ENCODE measurements at regions not wholly inside any gene's neighbourhood (a gene's known extent, or its start where the extent isn't known, plus 50 kb on each side); places are given as distances from the start of the nearest gene placed in this dataset.

GRCh38 chr3:182470187-182470586, 323.1 kb upstream of the ATP11B start:
- no peak overlapping the region for H2AFZ ChIP-seq
- DNase-seq: no peak
- no peak overlapping the region for H3K4me2 ChIP-seq
- POLR2A ChIA-PET (ENCODE audit: unreplicated experiment): no interaction called here
- TF ChIP-seq EZH2 (IDR thresholded peaks at IDR 0.05; ENCODE audit: low read depth): no peak
- TF ChIP-seq CTCF (conservative IDR thresholded peaks at IDR 0.05): no peak
- no peak overlapping the region for H3K4me3 ChIP-seq
- no peaks in the 10 kb centered on the region for H3K27me3 ChIP-seq (ENCODE audit: insufficient read depth, low read depth)
- H3K4me1 ChIP-seq (replicated peaks; ENCODE audit: insufficient read depth): no peaks in the 10 kb centered on the region
- no peaks in the 10 kb centered on the region for H3K36me3 ChIP-seq (ENCODE audit: low read depth)
- H3F3A ChIP-seq (ENCODE audit: insufficient read depth, low read depth): no peaks in the 10 kb centered on the region
- intact Hi-C loops (cut with micrococcal nuclease; ENCODE audit: unreplicated experiment): no loop called here
- no TSS peak for BruUV-seq (replicated peaks)
- no peaks in the 10 kb centered on the region for H3K9me3 ChIP-seq (ENCODE audit: insufficient read depth, low read depth)
- no peaks in the 10 kb centered on the region; the same call in 1 of the 2 replicates for H4K20me1 ChIP-seq (ENCODE audit: insufficient read depth)
- CTCF ChIA-PET: no interaction called here
- H3K9me2 ChIP-seq (ENCODE audit: insufficient read depth): 0 out of 2 replicates have a peak, but pooled peaks cover 3% of the 10 kb centered on the region
- H3K27ac ChIP-seq: no peak overlapping the region
- no peaks in the 10 kb centered on the region for H3K79me2 ChIP-seq (ENCODE audit: low read depth)

- CTCF ChIA-PET: interaction anchor here (0.6 kb wide), 1 partner anchor 550 kb away, joined by 9 read pairs; no protein-coding TSS in a partner anchor
These were observed 320.1 kb upstream of the ATP11B start for GRCh38 chr3:182473191-182473710.

GRCh38 chr3:182478369-182478768, 314.9 kb upstream of the ATP11B start:
- Histone ChIP-seq H4K20me1 (ENCODE audit: insufficient read depth) (no peaks in the 10 kb centered on the region; the same call in 1 of the 2 replicates), H3K4me2 (no peak overlapping the region), H3F3A (ENCODE audit: insufficient read depth, low read depth) (no peaks in the 10 kb centered on the region), H2AFZ (no peak overlapping the region), H3K4me1 (replicated peaks; ENCODE audit: insufficient read depth) (no peaks in the 10 kb centered on the region), H3K9me3 (ENCODE audit: insufficient read depth, low read depth) (no peaks in the 10 kb centered on the region; the same call in 1 of the 2 replicates), H3K9me2 (ENCODE audit: insufficient read depth) (0 out of 2 replicates have a peak, but pooled peaks cover 3% of the 10 kb centered on the region), H3K27ac (no peak overlapping the region), H3K27me3 (ENCODE audit: insufficient read depth, low read depth) (no peaks in the 10 kb centered on the region), H3K79me2 (ENCODE audit: low read depth) (no peaks in the 10 kb centered on the region), H3K36me3 (ENCODE audit: low read depth) (no peaks in the 10 kb centered on the region), H3K4me3 (no peak overlapping the region)
- BruUV-seq (replicated peaks): no TSS peak
- intact Hi-C loops (cut with micrococcal nuclease; ENCODE audit: unreplicated experiment): no loop called here
- ChIA-PET POLR2A (ENCODE audit: unreplicated experiment) (no interaction called here), CTCF (no interaction called here)
- TF ChIP-seq CTCF (conservative IDR thresholded peaks at IDR 0.05) (no peak), EZH2 (IDR thresholded peaks at IDR 0.05; ENCODE audit: low read depth) (no peak)
- DNase-seq: no peak

More at GRCh38 chr3:182473191-182473710, 320.1 kb upstream of the ATP11B start:
- no peak for DNase-seq
- no peaks in the 10 kb centered on the region for H3F3A ChIP-seq (ENCODE audit: insufficient read depth, low read depth)
- H2AFZ ChIP-seq: no peak overlapping the region
- no peaks in the 10 kb centered on the region; the same call in 1 of the 2 replicates for H3K9me3 ChIP-seq (ENCODE audit: insufficient read depth, low read depth)
- H3K4me3 ChIP-seq: no peak overlapping the region
- POLR2A ChIA-PET (ENCODE audit: unreplicated experiment): no interaction called here
- no peak overlapping the region for H3K27ac ChIP-seq
- H3K4me1 ChIP-seq (replicated peaks; ENCODE audit: insufficient read depth): no peaks in the 10 kb centered on the region
- intact Hi-C loops (cut with micrococcal nuclease; ENCODE audit: unreplicated experiment): no loop called here
- BruUV-seq (replicated peaks): no TSS peak
- no peaks in the 10 kb centered on the region for H3K79me2 ChIP-seq (ENCODE audit: low read depth)
- TF ChIP-seq CTCF (conservative IDR thresholded peaks at IDR 0.05) (no peak), EZH2 (IDR thresholded peaks at IDR 0.05; ENCODE audit: low read depth) (no peak)
- H3K4me2 ChIP-seq: no peak overlapping the region
- no peaks in the 10 kb centered on the region for H3K36me3 ChIP-seq (ENCODE audit: low read depth)
- no peaks in the 10 kb centered on the region; the same call in 1 of the 2 replicates for H4K20me1 ChIP-seq (ENCODE audit: insufficient read depth)
- H3K9me2 ChIP-seq (ENCODE audit: insufficient read depth): 0 out of 2 replicates have a peak, but pooled peaks cover 3% of the 10 kb centered on the region
- no peaks in the 10 kb centered on the region for H3K27me3 ChIP-seq (ENCODE audit: insufficient read depth, low read depth)

Measured in PC-9 (cell line).